ENCODE measurements at regions not wholly inside any gene's neighbourhood (a gene's known extent, or its start where the extent isn't known, plus 50 kb on each side); places are given as distances from the start of the nearest gene placed in this dataset.

DNA sequence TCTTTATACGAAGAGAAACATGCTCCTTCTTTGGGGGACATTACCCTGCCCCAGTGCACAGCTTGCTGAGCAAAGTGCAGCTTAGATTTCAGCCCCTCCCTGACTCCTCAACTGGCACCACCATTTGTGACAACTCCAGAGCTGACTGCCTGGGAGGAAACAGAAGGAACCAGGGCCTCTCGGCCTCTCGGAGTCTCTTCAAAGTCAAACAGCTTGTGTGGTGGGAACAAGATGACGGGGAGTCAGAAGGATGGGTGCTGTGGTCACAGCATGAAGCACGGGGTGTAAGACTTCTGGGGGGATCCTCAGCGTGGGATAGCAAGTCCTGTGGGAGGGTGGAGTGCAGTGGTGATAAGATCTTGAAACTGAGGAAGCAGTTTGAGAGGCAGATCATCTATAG, 123.5 kb upstream of the BCL2L14 start:
- TF ChIP-seq ZNF660 (tag by site-specific recombination; IDR thresholded peaks at IDR 0.05) (no peak), ZXDB (tag by site-specific recombination; IDR thresholded peaks at IDR 0.05) (no peak), ZNF416 (tag by site-specific recombination; IDR thresholded peaks at IDR 0.05) (no peak), ZNF394 (tag by site-specific recombination; IDR thresholded peaks at IDR 0.05; ENCODE audit: borderline replicate concordance) (no peak), ZBTB1 (tag by site-specific recombination; IDR thresholded peaks at IDR 0.05) (no peak), ZNF768 (tag by site-specific recombination; IDR thresholded peaks at IDR 0.05) (no peak), ZNF274 (IDR thresholded peaks at IDR 0.05; ENCODE audit: low read length) (no peak), ZNF274 (tag by site-specific recombination; IDR thresholded peaks at IDR 0.05; ENCODE audit: borderline replicate concordance) (no peak), SALL2 (tag by site-specific recombination; IDR thresholded peaks at IDR 0.05; ENCODE audit: borderline replicate concordance) (no peak)
- TF ChIP-seq, protein P1, sequence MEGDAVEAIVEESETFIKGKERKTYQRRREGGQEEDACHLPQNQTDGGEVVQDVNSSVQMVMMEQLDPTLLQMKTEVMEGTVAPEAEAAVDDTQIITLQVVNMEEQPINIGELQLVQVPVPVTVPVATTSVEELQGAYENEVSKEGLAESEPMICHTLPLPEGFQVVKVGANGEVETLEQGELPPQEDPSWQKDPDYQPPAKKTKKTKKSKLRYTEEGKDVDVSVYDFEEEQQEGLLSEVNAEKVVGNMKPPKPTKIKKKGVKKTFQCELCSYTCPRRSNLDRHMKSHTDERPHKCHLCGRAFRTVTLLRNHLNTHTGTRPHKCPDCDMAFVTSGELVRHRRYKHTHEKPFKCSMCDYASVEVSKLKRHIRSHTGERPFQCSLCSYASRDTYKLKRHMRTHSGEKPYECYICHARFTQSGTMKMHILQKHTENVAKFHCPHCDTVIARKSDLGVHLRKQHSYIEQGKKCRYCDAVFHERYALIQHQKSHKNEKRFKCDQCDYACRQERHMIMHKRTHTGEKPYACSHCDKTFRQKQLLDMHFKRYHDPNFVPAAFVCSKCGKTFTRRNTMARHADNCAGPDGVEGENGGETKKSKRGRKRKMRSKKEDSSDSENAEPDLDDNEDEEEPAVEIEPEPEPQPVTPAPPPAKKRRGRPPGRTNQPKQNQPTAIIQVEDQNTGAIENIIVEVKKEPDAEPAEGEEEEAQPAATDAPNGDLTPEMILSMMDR (tag by site-specific recombination; IDR thresholded peaks at IDR 0.05), result no peak
- TF ChIP-seq, protein P2, sequence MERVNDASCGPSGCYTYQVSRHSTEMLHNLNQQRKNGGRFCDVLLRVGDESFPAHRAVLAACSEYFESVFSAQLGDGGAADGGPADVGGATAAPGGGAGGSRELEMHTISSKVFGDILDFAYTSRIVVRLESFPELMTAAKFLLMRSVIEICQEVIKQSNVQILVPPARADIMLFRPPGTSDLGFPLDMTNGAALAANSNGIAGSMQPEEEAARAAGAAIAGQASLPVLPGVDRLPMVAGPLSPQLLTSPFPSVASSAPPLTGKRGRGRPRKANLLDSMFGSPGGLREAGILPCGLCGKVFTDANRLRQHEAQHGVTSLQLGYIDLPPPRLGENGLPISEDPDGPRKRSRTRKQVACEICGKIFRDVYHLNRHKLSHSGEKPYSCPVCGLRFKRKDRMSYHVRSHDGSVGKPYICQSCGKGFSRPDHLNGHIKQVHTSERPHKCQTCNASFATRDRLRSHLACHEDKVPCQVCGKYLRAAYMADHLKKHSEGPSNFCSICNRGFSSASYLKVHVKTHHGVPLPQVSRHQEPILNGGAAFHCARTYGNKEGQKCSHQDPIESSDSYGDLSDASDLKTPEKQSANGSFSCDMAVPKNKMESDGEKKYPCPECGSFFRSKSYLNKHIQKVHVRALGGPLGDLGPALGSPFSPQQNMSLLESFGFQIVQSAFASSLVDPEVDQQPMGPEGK (tag by site-specific recombination; IDR thresholded peaks at IDR 0.05), result no peak
- TF ChIP-seq, protein P3, sequence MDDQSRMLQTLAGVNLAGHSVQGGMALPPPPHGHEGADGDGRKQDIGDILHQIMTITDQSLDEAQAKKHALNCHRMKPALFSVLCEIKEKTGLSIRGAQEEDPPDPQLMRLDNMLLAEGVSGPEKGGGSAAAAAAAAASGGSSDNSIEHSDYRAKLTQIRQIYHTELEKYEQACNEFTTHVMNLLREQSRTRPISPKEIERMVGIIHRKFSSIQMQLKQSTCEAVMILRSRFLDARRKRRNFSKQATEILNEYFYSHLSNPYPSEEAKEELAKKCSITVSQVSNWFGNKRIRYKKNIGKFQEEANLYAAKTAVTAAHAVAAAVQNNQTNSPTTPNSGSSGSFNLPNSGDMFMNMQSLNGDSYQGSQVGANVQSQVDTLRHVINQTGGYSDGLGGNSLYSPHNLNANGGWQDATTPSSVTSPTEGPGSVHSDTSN (CRISPR knock-in tag; IDR thresholded peaks at IDR 0.05), result no peak
- TF ChIP-seq, protein P4, sequence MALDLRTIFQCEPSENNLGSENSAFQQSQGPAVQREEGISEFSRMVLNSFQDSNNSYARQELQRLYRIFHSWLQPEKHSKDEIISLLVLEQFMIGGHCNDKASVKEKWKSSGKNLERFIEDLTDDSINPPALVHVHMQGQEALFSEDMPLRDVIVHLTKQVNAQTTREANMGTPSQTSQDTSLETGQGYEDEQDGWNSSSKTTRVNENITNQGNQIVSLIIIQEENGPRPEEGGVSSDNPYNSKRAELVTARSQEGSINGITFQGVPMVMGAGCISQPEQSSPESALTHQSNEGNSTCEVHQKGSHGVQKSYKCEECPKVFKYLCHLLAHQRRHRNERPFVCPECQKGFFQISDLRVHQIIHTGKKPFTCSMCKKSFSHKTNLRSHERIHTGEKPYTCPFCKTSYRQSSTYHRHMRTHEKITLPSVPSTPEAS (tag by site-specific recombination; IDR thresholded peaks at IDR 0.05), result no peak
- TF ChIP-seq, protein P5, sequence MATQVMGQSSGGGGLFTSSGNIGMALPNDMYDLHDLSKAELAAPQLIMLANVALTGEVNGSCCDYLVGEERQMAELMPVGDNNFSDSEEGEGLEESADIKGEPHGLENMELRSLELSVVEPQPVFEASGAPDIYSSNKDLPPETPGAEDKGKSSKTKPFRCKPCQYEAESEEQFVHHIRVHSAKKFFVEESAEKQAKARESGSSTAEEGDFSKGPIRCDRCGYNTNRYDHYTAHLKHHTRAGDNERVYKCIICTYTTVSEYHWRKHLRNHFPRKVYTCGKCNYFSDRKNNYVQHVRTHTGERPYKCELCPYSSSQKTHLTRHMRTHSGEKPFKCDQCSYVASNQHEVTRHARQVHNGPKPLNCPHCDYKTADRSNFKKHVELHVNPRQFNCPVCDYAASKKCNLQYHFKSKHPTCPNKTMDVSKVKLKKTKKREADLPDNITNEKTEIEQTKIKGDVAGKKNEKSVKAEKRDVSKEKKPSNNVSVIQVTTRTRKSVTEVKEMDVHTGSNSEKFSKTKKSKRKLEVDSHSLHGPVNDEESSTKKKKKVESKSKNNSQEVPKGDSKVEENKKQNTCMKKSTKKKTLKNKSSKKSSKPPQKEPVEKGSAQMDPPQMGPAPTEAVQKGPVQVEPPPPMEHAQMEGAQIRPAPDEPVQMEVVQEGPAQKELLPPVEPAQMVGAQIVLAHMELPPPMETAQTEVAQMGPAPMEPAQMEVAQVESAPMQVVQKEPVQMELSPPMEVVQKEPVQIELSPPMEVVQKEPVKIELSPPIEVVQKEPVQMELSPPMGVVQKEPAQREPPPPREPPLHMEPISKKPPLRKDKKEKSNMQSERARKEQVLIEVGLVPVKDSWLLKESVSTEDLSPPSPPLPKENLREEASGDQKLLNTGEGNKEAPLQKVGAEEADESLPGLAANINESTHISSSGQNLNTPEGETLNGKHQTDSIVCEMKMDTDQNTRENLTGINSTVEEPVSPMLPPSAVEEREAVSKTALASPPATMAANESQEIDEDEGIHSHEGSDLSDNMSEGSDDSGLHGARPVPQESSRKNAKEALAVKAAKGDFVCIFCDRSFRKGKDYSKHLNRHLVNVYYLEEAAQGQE (tag by site-specific recombination; IDR thresholded peaks at IDR 0.05), result no peak
